IMR-90 (cell line): ENCODE measurements at regions not wholly inside any gene's neighbourhood (a gene's known extent, or its start where the extent isn't known, plus 50 kb on each side); places are given as distances from the start of the nearest gene placed in this dataset.

Experiments
- ATAC-seq: fragments of 200-7000 bp; cut with Tn5 transposase; 2 replicates; pipeline ENCODE4 v1.9.1; 2020; ENCODE audit warnings: low read depth, mild to moderate bottlenecking, moderate library complexity
- BruUV-seq: library from RNA; stranded (reverse); fragments of 400-500 nt; replicated peaks from 2 replicates; lab custom pipeline; 2021; lab: Mats Ljungman, UMichigan
- CTCF ChIA-PET: fragments of 300-600 bp; formaldehyde crosslinking; extraction: SDS; loops from one replicate; lab custom pipeline; 2021; ENCODE audit warnings: antibody characterized with exemption; lab: Yijun Ruan, JAX
- POLR2A ChIA-PET: fragments of 300-600 bp; sonication (Branson Sonifier 250); formaldehyde crosslinking; loops from one replicate; lab custom pipeline; 2022; ENCODE audit warnings: antibody characterized with exemption; ENCODE audit not compliant: unreplicated experiment; lab: Charles Lee
- DNase-seq: peaks from one replicate; pipeline ENCODE4 v3.0.0; 2013
- H2AFZ ChIP-seq: replicated peaks from 2 replicates; pipeline ENCODE3; 2013; ENCODE audit warnings: low read length, mild to moderate bottlenecking; ENCODE audit not compliant: poor library complexity
- H2AK5ac ChIP-seq: 2 replicates; pipeline ENCODE4 v1.6.1; 2013; ENCODE audit warnings: low read depth, low read length, inconsistent platforms
- H2AK9ac ChIP-seq: replicated peaks from 2 replicates; pipeline ENCODE3; 2013; ENCODE audit warnings: mild to moderate bottlenecking, low read depth, low read length, moderate library complexity; ENCODE audit not compliant: poor library complexity
- H2BK120ac ChIP-seq: 2 replicates; pipeline ENCODE4 v1.6.1; 2013; ENCODE audit warnings: low read depth, low read length, inconsistent platforms
- H2BK15ac ChIP-seq: 3 replicates; pipeline ENCODE4 v1.6.1; 2013; ENCODE audit warnings: low read depth, low read length, inconsistent platforms
- H2BK20ac ChIP-seq: 2 replicates; pipeline ENCODE4 v1.6.1; 2013; ENCODE audit warnings: low read depth, mild to moderate bottlenecking, inconsistent platforms, low read length, moderate library complexity
- H2BK5ac ChIP-seq: 2 replicates; pipeline ENCODE4 v1.6.1; 2013; ENCODE audit warnings: mild to moderate bottlenecking, low read depth, low read length, inconsistent platforms; ENCODE audit not compliant: poor library complexity, severe bottlenecking
- H3K14ac ChIP-seq: replicated peaks from 2 replicates; pipeline ENCODE4 v1.6.1; 2013; ENCODE audit warnings: low read depth, low read length, inconsistent platforms
- H3K18ac ChIP-seq: 2 replicates; pipeline ENCODE4 v1.6.1; 2013; ENCODE audit warnings: low read depth, low read length, control low read depth
- H3K23ac ChIP-seq: 2 replicates; pipeline ENCODE4 v1.6.1; 2013; ENCODE audit warnings: low read depth, low read length, inconsistent platforms
- H3K27ac ChIP-seq: 2 replicates; pipeline ENCODE4 v1.5.1; 2013; ENCODE audit warnings: mild to moderate bottlenecking, control low read depth, low read length; ENCODE audit not compliant: insufficient read depth
- H3K27me3 ChIP-seq: 2 replicates; pipeline ENCODE4 v1.6.1; 2013; ENCODE audit warnings: low read length; ENCODE audit not compliant: control insufficient read depth, insufficient read depth
- H3K36me3 ChIP-seq: 2 replicates; pipeline ENCODE4 v1.6.1; 2013; ENCODE audit warnings: low read length, mixed read lengths; ENCODE audit not compliant: control insufficient read depth, insufficient read depth
- H3K4ac ChIP-seq: 2 replicates; pipeline ENCODE4 v1.6.1; 2013; ENCODE audit warnings: low read depth, low read length, inconsistent platforms
- H3K4me1 ChIP-seq: 2 replicates; pipeline ENCODE4 v1.6.1; 2013; ENCODE audit warnings: low read length, mixed read lengths; ENCODE audit not compliant: control insufficient read depth, insufficient read depth
- H3K4me2 ChIP-seq: 2 replicates; pipeline ENCODE4 v1.6.1; 2013; ENCODE audit warnings: low read depth, mild to moderate bottlenecking, control low read depth, low read length, moderate library complexity
- H3K4me3 ChIP-seq: 2 replicates; pipeline ENCODE4 v1.5.1; 2013; ENCODE audit warnings: low read depth, mild to moderate bottlenecking, control low read depth, low read length, moderate library complexity; ENCODE audit not compliant: insufficient read depth
- H3K56ac ChIP-seq: 2 replicates; pipeline ENCODE4 v1.6.1; 2013; ENCODE audit warnings: low read length, inconsistent platforms; ENCODE audit not compliant: insufficient read depth; ENCODE audit errors: extremely low read depth
- H3K79me1 ChIP-seq, 2 experiments: 2 replicates each; pipeline ENCODE4 v1.6.1; 2013; ENCODE audit warnings: low read length in 2 of 2, inconsistent platforms in 1 of 2, low read depth in 1 of 2
- H3K9ac ChIP-seq: 2 replicates; pipeline ENCODE4 v1.6.1; 2013; ENCODE audit warnings: low read depth, low read length, control low read depth
- H3K9me1 ChIP-seq: 2 replicates; pipeline ENCODE4 v1.6.1; 2013; ENCODE audit warnings: low read length, inconsistent platforms; ENCODE audit not compliant: insufficient read depth
- H3K9me3 ChIP-seq: 2 replicates; pipeline ENCODE4 v1.6.1; 2013; ENCODE audit warnings: low read length; ENCODE audit not compliant: control insufficient read depth, insufficient read depth
- H4K20me1 ChIP-seq: 2 replicates; pipeline ENCODE4 v1.6.1; 2013; ENCODE audit warnings: low read length, inconsistent platforms; ENCODE audit not compliant: insufficient read depth
- H4K5ac ChIP-seq: 2 replicates; pipeline ENCODE4 v1.6.1; 2013; ENCODE audit warnings: mild to moderate bottlenecking, low read depth, low read length, control low read depth
- H4K8ac ChIP-seq, 2 experiments: 2 replicates each; pipeline ENCODE4 v1.6.1; 2013; ENCODE audit warnings: low read depth in 2 of 2, low read length in 2 of 2, control low read depth in 1 of 2, inconsistent platforms in 1 of 2
- H4K91ac ChIP-seq: 2 replicates; pipeline ENCODE4 v1.6.1; 2013; ENCODE audit warnings: low read depth, low read length, inconsistent platforms; ENCODE audit not compliant: insufficient read depth
- CHD1 ChIP-seq: IDR thresholded peaks from 2 replicates; pipeline ENCODE4 v1.6.1; 2012; ENCODE audit warnings: low read depth, low read length, improper control_type of control experiment
- CTCF ChIP-seq: conservative IDR thresholded peaks from 2 replicates; pipeline ENCODE4 v1.5.1; 2012; ENCODE audit warnings: mild to moderate bottlenecking, low read depth, low read length, improper control_type of control experiment
- MAFK ChIP-seq: IDR thresholded peaks from 2 replicates; pipeline ENCODE4 v1.6.1; 2012; ENCODE audit warnings: low read depth, low read length, improper control_type of control experiment
- MAZ ChIP-seq: IDR thresholded peaks from 2 replicates; pipeline ENCODE4 v1.6.1; 2012; ENCODE audit warnings: low read depth, mild to moderate bottlenecking, low read length, improper control_type of control experiment, moderate library complexity, borderline replicate concordance
- POLR2A ChIP-seq: IDR thresholded peaks from 2 replicates; pipeline ENCODE4 v1.6.1; 2012; ENCODE audit warnings: mild to moderate bottlenecking, low read depth, low read length
- USF2 ChIP-seq: fragments of 150-350 bp; IDR thresholded peaks from 2 replicates; pipeline ENCODE4 v1.6.1; 2017; ENCODE audit warnings: mild to moderate bottlenecking, antibody characterized with exemption, low read length, low read depth
- WGBS, 2 experiments: methylation state at CpG; one replicate each; pipeline versions ENCODE4 v1.1.5 to v1.1.7; 2013; ENCODE audit warnings: missing lambda C conversion rate in 2 of 2; ENCODE audit not compliant: insufficient read length in 1 of 2; ENCODE audit errors: extremely low coverage in 2 of 2; 5-methylcytosine and 5-hydroxymethylcytosine counted together
- dilution Hi-C: fragments of 300-500 bp; cut with HindIII; formaldehyde crosslinking; loops from one replicate; pipeline ENCODE4 v1.14.3; 2018; ENCODE audit warnings: low sequenced_read_pairs; ENCODE audit not compliant: unreplicated experiment
- in situ Hi-C: fragments of 300-500 bp; cut with MboI; formaldehyde crosslinking; loops from 3 replicates; pipeline ENCODE4 v1.14.3; 2019; ENCODE audit warnings: low sequenced_read_pairs, inconsistent platforms, mixed read lengths
- intact Hi-C: fragments of 100-400 bp; cut with micrococcal nuclease; formaldehyde crosslinking; loops from 2 replicates; pipeline ENCODE4 v1.10.0; 2022

GRCh38 chr13:99681695-99682094 is 180.4 kb downstream of the TM9SF2 start:
- Histone ChIP-seq H3K27me3 (no peaks in the 10 kb centered on the region; the same call in 1 of the 2 replicates), H4K8ac (no peak overlapping the region), H2BK5ac (no peak overlapping the region), H3K4ac (no peak overlapping the region), H4K91ac (no peak overlapping the region), H3K9ac (no peak overlapping the region), H3K23ac (no peak overlapping the region), H2AK5ac (no peak overlapping the region), H4K5ac (no peak overlapping the region), H3K18ac (no peak overlapping the region), H3K4me2 (no peak overlapping the region), H3K79me1 (no peaks in the 10 kb centered on the region), H2AFZ (no peak overlapping the region), H2BK120ac (no peak overlapping the region), H3K27ac (no peak overlapping the region), H2BK15ac (no peak overlapping the region), H2AK9ac (no peak overlapping the region), H4K20me1 (no peaks in the 10 kb centered on the region), H3K14ac (no peak overlapping the region), H3K9me1 (no peaks in the 10 kb centered on the region), H3K4me1 (no peaks in the 10 kb centered on the region), H3K4me3 (no peak overlapping the region), H3K36me3 (no peaks in the 10 kb centered on the region), H3K9me3 (no peaks in the 10 kb centered on the region), H3K56ac (no peak overlapping the region), H2BK20ac (no peak overlapping the region)
- ChIA-PET POLR2A (no interaction called here), CTCF (no interaction called here)
- in situ Hi-C loops: no loop called here
- dilution Hi-C loops: no loop called here
- intact Hi-C loops: loop anchor here (10.0 kb wide), 1 partner anchor 193 kb away; no protein-coding TSS in a partner anchor
- no peak for ATAC-seq
- WGBS, 2 experiments: 88% methylated on average over 4 of the region's 7 CpGs; no CpG with 5 or more reads in 1 of the 2 experiments
- TF ChIP-seq MAFK (no peak), USF2 (no peak), POLR2A (no peak), MAZ (no peak), CTCF (no peak), CHD1 (no peak)
- DNase-seq: no peak
- BruUV-seq: no TSS peak
